ENCODE measurements at regions not wholly inside any gene's neighbourhood (a gene's known extent, or its start where the extent isn't known, plus 50 kb on each side); places are given as distances from the start of the nearest gene placed in this dataset.
A peak's percentile ranks its signal among the peaks of the same experiment; 100 is the strongest.
"Not testable (repeated sequence)": the region's sequence is repeated elsewhere in the genome, so short reads cannot be mapped to it uniquely, and the experiment has no call there.

DNA sequence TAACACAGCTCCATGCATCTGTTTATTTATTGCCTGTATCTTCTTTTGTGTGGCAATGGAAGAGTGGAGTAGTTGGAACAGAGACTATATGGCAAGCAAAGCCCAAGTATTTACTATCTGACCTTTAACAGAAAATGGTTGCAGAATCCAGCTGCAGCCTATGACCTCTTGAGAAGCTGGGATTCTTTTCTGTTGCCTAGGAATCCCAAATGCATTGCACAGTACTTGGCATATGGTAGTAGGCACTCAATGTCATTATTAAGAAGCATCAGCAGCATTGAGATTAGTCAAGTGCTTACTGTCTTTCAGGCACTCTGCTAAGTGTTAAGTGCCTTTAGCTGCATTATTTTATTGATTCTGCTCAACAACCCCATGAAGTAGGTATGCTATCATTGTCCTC lies 331.6 kb downstream of the CCDC85A start:
- DNase-seq (ENCODE audit: low read depth): no peak

DNA sequence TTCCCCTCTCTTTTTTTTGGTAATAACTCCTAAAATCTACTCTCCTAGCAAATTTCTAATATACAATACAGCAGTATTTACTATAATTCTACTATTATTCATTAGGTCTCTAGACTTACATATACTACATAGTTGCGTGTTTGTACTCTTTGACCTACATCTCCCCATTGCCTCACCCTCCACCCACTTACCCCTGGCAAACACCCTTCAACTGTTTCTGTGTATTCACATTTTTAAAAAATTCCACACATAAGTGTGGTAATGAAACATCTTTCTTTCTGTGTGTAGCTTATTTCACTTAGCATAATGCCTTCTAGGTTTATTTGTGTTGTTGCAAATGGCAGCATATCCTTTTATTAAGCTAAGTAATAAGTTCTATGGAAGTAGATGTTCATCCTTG lies 336.0 kb downstream of the CCDC85A start:
- DNase-seq (ENCODE audit: low read depth): no peak

- DNase-seq (ENCODE audit: low read depth): peak; percentile 57
These were observed 338.9 kb downstream of the CCDC85A start for GRCh38 chr2:56522605-56523089.

DNA sequence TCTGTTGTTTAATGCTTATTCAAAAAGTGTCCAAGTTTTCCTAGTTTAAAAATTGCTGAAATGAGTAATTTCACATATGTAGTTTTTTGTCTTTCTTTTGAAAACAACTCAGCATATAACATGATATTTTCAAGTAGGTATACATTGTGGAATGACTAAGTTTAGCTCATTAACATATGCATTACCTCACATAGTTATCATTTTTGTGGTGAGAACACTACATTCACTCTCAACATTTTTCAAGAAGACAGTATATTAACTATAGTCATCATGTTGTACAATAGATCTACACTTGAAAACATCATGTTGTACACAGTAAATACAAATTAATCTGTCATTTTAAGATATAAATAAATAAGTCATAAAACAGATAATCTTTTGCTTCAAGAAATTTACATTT lies 340.0 kb downstream of the CCDC85A start:
- DNase-seq (ENCODE audit: low read depth): peak; percentile 77

DNA sequence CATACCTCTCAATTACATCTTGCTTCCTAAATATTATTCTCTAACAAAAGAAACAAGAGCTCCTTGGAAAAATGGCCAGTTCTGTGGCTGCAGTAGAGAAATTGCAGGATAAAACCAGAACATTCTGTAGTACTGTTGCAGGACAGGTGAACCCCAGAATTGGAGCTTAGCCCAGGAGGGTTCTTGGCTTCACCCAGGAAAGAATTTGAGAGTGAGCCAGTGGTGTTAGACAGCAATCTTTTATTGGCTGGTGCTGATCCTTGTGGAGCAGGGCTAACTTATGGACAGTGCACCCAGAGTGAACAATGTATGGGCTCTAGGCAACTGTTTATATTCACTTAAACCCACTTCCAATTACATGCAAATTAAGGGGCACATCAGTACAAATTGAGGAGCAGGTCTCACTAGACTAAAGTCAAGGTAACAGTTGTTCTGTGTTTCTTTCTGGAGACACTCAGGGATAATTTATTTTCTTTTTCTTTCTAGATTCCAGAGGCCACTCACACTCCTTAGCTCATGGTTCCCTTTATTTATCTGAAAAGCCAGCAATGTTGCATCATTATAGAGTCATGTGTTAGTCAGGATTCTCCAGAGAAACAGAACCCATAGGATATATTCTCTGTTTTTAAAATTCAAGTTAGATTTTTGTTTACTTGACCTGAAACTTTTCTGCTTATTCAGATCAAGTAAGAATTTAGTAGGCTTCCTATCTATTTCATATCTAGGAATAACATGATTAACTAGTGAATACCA lies 348.1 kb downstream of the CCDC85A start:
- DNase-seq (ENCODE audit: low read depth): peak; percentile 80

- peak; percentile 86 for DNase-seq (ENCODE audit: low read depth)
These were observed 350.5 kb downstream of the CCDC85A start for GRCh38 chr2:56534321-56534720.

DNA sequence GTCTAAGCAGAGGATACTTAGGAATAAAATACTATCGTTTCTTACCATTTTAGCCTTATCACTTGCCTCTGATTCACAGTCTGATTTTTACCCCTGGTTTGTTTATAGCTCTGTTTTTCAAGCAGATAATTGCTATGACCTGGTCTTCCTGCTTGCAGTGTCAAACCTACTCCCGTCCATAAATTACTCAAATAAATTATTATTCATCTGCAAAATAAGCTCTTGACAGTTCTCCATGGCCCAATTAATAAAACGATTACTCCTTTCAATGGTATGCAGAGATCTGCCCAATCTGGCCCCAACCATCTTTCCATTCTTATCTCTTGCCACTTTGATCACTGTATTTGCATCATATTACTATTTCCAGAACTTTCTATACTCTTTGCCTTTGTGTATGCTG lies 354.0 kb downstream of the CCDC85A start:
- DNase-seq (ENCODE audit: low read depth): no peak

DNA sequence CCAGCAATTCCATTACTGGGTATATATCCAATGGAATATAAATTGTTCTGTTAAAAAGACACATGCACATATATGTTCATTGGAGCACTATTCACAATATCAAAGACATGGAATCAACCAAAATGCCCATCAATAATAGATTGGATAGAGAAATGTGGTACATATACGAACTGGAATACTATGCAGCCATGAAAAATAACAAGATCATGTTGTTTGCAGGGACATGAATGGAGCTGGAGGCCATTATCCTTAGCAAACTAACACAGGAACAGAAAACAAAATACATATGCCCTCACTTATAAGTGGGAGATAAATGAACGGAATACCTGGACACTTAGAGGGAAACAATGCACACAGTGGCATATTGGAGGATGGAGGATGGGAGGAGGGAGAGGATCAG lies 355.8 kb downstream of the CCDC85A start:
- DNase-seq (ENCODE audit: low read depth): no peak

DNA sequence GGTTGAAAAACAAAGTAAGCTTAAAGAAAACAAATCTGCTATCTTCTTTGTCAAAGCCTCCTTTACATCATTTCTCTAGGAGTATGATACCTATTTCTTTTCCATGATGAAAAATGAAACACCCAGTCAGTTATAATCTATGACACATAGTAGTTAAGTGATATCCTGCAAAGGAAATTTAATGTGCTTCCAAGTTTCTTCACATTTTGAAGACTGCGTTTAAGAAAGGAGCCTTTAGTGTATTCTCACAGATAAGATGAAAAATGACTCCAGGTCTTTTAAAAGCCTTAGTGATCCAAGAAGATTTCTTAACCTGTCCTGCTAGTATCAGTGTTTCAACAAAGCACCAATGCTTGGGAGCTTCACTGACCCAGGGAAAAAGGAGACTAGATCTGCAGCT lies 356.7 kb downstream of the CCDC85A start:
- no peak for DNase-seq (ENCODE audit: low read depth)

GRCh38 chr2:56540916-56541315 lies 357.1 kb downstream of the CCDC85A start:
- DNase-seq (ENCODE audit: low read depth): no peak

- no peak for DNase-seq (ENCODE audit: low read depth)
These were observed 358.4 kb downstream of the CCDC85A start for GRCh38 chr2:56542213-56542612.

DNA sequence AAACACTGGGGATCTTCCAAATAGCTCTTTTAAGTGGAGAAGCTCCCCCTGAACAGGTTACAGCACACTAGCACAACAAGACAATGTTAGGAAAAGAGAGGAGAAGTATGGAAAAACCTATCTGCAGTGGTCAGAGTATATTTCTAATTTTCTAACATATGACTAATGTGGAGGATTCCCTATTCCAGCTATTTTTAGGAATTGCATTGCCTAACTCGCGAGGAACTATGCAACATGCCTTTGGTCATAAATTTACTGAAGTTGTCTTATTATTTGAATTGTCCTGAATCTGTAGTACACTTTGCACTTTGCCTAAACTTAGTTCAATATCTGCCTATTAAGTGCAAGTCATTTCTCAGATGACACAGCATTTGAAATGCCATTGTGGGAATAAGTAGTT lies 381.4 kb downstream of the CCDC85A start:
- no peak for DNase-seq (ENCODE audit: low read depth)

DNA sequence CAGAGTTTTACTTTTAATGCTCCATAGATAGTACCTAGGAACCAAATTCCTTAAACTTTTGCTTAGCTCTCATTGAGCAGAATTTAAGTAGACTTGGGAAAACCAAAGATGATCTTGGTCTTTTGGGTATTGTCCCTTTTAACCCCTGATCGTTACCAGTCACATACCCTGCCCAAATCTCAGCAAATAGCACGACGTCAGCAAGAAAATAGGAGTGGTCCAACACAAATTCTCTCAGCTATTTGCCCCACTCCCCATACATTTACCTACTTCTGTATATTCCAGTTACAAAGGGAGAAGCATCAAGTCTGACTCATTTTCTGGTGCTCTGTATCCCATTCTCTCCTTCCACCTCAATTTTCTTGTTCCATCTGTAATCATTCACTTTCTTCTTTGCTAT lies 387.3 kb downstream of the CCDC85A start:
- no peak for DNase-seq (ENCODE audit: low read depth)

- DNase-seq (ENCODE audit: low read depth): no peak
These were observed 392.2 kb downstream of the CCDC85A start for GRCh38 chr2:56576001-56576400.

GRCh38 chr2:56580242-56580641 lies 396.5 kb downstream of the CCDC85A start:
- DNase-seq (ENCODE audit: low read depth): peak; percentile 87

DNA sequence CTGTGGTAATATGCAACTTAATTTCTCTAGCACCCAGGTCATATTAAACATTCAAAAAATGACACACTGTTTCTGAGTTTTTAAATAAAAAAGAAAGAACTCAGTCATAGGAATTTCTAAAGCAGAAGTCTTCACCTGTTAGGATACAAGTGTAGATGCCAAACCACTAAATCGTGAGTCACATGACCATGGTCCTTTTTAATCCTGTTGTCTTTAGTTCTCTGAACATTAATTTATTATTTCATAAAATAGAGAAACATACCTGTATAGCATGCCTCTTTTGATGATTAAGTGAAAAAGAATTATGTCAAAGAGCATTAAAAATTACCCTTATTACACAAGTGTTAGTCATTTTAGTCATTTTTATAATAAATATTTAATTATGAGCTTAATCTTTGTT lies 398.8 kb downstream of the CCDC85A start:
- DNase-seq (ENCODE audit: low read depth): peak; percentile 36

- peak; percentile 7 for DNase-seq (ENCODE audit: low read depth)
These were observed 400.1 kb downstream of the CCDC85A start for GRCh38 chr2:56583796-56584315.

DNA sequence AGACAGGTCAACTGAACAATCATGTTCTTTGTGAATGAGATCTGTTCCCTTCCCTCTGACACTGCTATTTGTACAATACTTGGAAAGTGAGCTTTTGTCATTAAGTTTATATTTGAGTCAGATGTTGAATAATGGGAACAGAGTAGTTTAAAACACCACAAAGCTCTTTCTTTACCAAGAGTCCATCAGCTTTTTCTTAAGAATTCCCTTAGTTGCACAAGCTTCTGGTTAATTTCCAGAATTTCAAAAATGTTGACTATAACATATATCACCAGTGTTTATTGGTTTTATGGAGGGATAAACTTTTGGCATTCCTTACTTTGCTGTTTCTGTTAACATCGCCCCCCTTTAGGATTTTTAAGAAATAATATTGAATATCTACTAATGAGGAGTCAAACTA lies 403.7 kb downstream of the CCDC85A start:
- peak; percentile 2 for DNase-seq (ENCODE audit: low read depth)

DNA sequence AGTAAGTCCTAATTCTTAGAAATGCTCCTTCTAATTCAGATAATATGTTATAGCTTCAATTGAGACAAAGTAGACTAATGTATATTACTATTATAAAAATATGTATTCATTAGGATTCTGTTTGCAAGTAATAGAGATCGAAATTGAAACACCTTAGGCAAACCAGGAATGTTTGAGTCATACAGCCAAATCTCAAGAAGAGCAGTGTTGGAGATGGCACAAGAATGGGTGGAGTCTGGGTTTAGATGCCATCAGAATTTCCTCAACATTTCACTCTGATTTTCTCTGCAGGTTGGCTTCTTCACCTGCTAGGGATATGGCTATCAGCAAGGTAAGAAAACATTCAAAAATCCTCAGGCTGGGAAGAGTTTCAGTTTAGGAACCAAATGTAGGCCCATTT lies 405.4 kb downstream of the CCDC85A start:
- DNase-seq (ENCODE audit: low read depth): peak; percentile 10

GRCh38 chr2:56589835-56590234 lies 406.0 kb downstream of the CCDC85A start:
- DNase-seq (ENCODE audit: low read depth): no peak

- DNase-seq (ENCODE audit: low read depth): peak; percentile 53
These were observed 406.8 kb downstream of the CCDC85A start for GRCh38 chr2:56590611-56591010.

DNA sequence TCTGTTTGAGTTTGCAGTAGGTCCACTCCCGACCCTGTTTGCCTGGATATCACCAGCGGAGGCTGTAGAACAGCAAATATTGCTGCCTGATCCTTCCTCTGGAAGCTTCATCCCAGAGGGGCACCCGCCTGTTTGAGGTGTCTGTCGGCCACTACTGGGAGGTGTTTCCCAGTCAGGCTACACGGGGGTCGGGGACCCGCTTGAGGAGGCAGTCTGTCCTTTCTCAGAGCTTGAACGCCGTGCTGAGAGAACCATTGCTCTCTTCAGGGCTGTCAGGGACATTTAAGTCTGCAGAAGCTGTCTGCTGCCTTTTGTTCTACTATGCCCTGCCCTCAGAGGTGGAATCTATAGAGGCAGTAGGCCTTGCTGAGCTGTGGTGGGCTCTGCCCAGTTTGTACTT lies 422.3 kb downstream of the CCDC85A start:
- DNase-seq (ENCODE audit: low read depth): not testable (repeated sequence)

DNA sequence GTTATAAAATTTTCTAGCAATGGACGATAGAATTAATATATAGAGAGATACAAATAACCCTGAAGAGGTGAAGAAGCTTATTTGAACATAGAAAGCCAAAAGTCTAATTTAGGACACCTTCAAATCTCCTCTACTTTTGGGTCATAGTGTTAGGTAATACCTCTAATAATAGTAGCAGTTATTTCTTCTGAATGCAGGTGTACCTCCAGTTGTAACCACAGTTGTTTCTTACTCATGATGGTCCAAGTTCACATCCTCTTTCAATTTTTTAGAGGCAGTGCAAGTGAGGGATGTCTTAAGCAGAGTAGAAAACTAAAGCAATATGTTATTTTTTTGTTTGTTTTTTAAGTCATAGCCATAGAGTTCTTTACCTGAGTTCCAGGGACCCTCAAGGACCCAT lies 429.5 kb downstream of the CCDC85A start:
- no peak for DNase-seq (ENCODE audit: low read depth)

GRCh38 chr2:56613920-56614319 lies 430.1 kb downstream of the CCDC85A start:
- DNase-seq (ENCODE audit: low read depth): peak; percentile 17

Data from ELR (cell line).